RWPE2 (cell line): ENCODE measurements at regions not wholly inside any gene's neighbourhood (a gene's known extent, or its start where the extent isn't known, plus 50 kb on each side); places are given as distances from the start of the nearest gene placed in this dataset.

ENCODE experiments used
- ATAC-seq: fragments of 200-7000 bp; cut with Tn5 transposase; 3 replicates; pipeline ENCODE4 v1.9.1; 2021; ENCODE audit warnings: low read depth
- DNase-seq: peaks from one replicate; pipeline ENCODE4 v3.0.0-alpha.2; 2020; ENCODE audit warnings: low spot score
- H3K27ac ChIP-seq: fragments of 450-650 bp; 2 replicates; pipeline ENCODE4 v1.5.1; 2017; ENCODE audit warnings: mild to moderate bottlenecking; ENCODE audit not compliant: poor library complexity, severe bottlenecking
- H3K27me3 ChIP-seq: fragments of 250-450 bp; sonication (Bioruptor Pico); 2 replicates; pipeline ENCODE4 v1.5.1; 2021; ENCODE audit warnings: mild to moderate bottlenecking, moderate library complexity; ENCODE audit not compliant: insufficient read depth, poor library complexity, severe bottlenecking
- H3K36me3 ChIP-seq: fragments of 250-450 bp; sonication (Bioruptor Pico); 2 replicates; pipeline ENCODE4 v1.5.1; 2020; ENCODE audit warnings: low read depth, mild to moderate bottlenecking, moderate library complexity
- H3K4me1 ChIP-seq: fragments of 250-450 bp; sonication (Bioruptor Pico); 2 replicates; pipeline ENCODE4 v1.5.1; 2021; ENCODE audit warnings: mild to moderate bottlenecking, moderate library complexity; ENCODE audit not compliant: insufficient read depth, poor library complexity, severe bottlenecking
- H3K4me3 ChIP-seq: fragments of 250-450 bp; sonication (Bioruptor Pico); 2 replicates; pipeline ENCODE4 v1.5.1; 2021; ENCODE audit warnings: mild to moderate bottlenecking, moderate library complexity; ENCODE audit not compliant: severe bottlenecking
- H3K9me3 ChIP-seq: fragments of 250-450 bp; sonication (Bioruptor Pico); 2 replicates; pipeline ENCODE4 v1.5.1; 2021; ENCODE audit warnings: mild to moderate bottlenecking, moderate library complexity; ENCODE audit not compliant: severe bottlenecking
- CTCF ChIP-seq: fragments of 450-650 bp; IDR thresholded peaks from one replicate; pipeline ENCODE4 v1.5.1; 2017; ENCODE audit warnings: mild to moderate bottlenecking, moderate library complexity; ENCODE audit not compliant: poor library complexity, severe bottlenecking

- Histone ChIP-seq H3K27ac (no peak overlapping the region), H3K27me3 (no peaks in the 10 kb centered on the region), H3K4me3 (no peak overlapping the region), H3K4me1 (no peaks in the 10 kb centered on the region), H3K9me3 (no peaks in the 10 kb centered on the region), H3K36me3 (no peaks in the 10 kb centered on the region)
- no peak for ATAC-seq
- no peak for TF ChIP-seq CTCF
- DNase-seq: no peak
Observed at GRCh38 chr18:27797484-27797883, 379.4 kb downstream of the CDH2 start.

- H3K9me3 ChIP-seq: no peaks in the 10 kb centered on the region
- peaks cover 6% of the 10 kb centered on the region for H3K4me1 ChIP-seq
- H3K27ac ChIP-seq: no peak overlapping the region
- H3K27me3 ChIP-seq: no peaks in the 10 kb centered on the region
- no peak for DNase-seq
- H3K4me3 ChIP-seq: no peak overlapping the region
- ATAC-seq: no peak
- TF ChIP-seq CTCF: no peak
- no peaks in the 10 kb centered on the region for H3K36me3 ChIP-seq
Observed at GRCh38 chr18:27794181-27794926, 382.6 kb downstream of the CDH2 start.

- Histone ChIP-seq H3K9me3 (no peaks in the 10 kb centered on the region), H3K4me3 (no peak overlapping the region), H3K4me1 (peaks cover 10% of the 10 kb centered on the region), H3K27me3 (no peaks in the 10 kb centered on the region), H3K36me3 (no peaks in the 10 kb centered on the region), H3K27ac (no peak overlapping the region)
- ATAC-seq: no peak
- no peak for TF ChIP-seq CTCF
- DNase-seq: no peak
Observed at GRCh38 chr18:27793013-27793785, 383.7 kb downstream of the CDH2 start.

- Histone ChIP-seq H3K4me3 (no peak overlapping the region), H3K9me3 (no peaks in the 10 kb centered on the region), H3K36me3 (no peaks in the 10 kb centered on the region), H3K27me3 (no peaks in the 10 kb centered on the region), H3K27ac (no peak overlapping the region), H3K4me1 (peaks cover 10% of the 10 kb centered on the region)
- DNase-seq (no peak), ATAC-seq (peak; percentile 91)
- TF ChIP-seq CTCF: no peak
Observed at GRCh38 chr18:27789406-27789805, 387.5 kb downstream of the CDH2 start.

GRCh38 chr18:27787547-27787946 lies 389.4 kb downstream of the CDH2 start:
- no peaks in the 10 kb centered on the region for H3K9me3 ChIP-seq
- H3K27me3 ChIP-seq: no peaks in the 10 kb centered on the region
- ATAC-seq (no peak), DNase-seq (no peak)
- no peaks in the 10 kb centered on the region for H3K36me3 ChIP-seq
- no peak overlapping the region for H3K4me3 ChIP-seq
- no peak overlapping the region for H3K27ac ChIP-seq
- peaks cover 10% of the 10 kb centered on the region for H3K4me1 ChIP-seq
- no peak for TF ChIP-seq CTCF
